Raji (cell line): ENCODE measurements at regions not wholly inside any gene's neighbourhood (a gene's known extent, or its start where the extent isn't known, plus 50 kb on each side); places are given as distances from the start of the nearest gene placed in this dataset.

ENCODE experiments used
- POLR2A ChIP-seq: IDR thresholded peaks from 2 replicates; pipeline ENCODE4 v1.6.1; 2011; ENCODE audit warnings: low read depth, low read length, control low read depth; ENCODE audit not compliant: insufficient read depth

- no peak for TF ChIP-seq POLR2A
Measured at GRCh38 chr4:3856604-3857204, 90.5 kb downstream of the ADRA2C start.

- no peak for TF ChIP-seq POLR2A
Measured at GRCh38 chr4:3857269-3857926, 91.2 kb downstream of the ADRA2C start.

GRCh38 chr4:3858046-3858730 is 92.0 kb downstream of the ADRA2C start:
- no peak for TF ChIP-seq POLR2A

DNA sequence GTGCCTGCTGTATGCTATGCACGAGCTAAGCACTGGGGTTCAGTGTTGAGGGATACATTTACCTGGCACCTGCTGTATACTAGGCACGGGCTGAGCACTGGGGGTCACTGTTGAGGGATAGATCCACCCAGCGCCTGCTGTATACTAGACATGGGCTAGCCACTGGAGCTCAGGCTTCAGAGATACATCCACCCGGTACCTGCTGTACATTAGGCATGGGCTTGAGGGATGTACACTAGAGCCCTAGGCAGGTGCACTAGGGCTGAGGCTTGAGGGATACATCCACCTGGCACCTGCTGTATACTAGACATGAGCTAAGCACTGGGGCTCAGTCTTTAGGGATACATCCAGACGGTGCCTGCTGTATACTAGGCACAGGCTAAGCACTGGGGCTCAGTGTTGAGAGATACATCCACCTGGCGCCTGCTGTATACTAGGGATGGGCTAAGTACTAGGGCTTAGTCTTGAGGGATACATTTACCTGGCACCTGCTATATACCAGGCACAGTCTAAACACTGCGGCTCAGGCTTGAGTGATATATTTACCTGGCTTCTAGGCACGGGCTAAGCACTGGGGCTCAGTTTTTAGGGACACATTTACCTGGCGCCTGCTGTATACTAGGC is 92.7 kb downstream of the ADRA2C start:
- no peak for TF ChIP-seq POLR2A

- TF ChIP-seq POLR2A: no peak
Measured at GRCh38 chr4:3859571-3859970, 93.4 kb downstream of the ADRA2C start.

- no peak for TF ChIP-seq POLR2A
Measured at GRCh38 chr4:3860061-3860912, 94.1 kb downstream of the ADRA2C start.

GRCh38 chr4:3860913-3861636 is 94.9 kb downstream of the ADRA2C start:
- TF ChIP-seq POLR2A: no peak

- no peak for TF ChIP-seq POLR2A
Measured at GRCh38 chr4:3861720-3862639, 95.8 kb downstream of the ADRA2C start.

DNA sequence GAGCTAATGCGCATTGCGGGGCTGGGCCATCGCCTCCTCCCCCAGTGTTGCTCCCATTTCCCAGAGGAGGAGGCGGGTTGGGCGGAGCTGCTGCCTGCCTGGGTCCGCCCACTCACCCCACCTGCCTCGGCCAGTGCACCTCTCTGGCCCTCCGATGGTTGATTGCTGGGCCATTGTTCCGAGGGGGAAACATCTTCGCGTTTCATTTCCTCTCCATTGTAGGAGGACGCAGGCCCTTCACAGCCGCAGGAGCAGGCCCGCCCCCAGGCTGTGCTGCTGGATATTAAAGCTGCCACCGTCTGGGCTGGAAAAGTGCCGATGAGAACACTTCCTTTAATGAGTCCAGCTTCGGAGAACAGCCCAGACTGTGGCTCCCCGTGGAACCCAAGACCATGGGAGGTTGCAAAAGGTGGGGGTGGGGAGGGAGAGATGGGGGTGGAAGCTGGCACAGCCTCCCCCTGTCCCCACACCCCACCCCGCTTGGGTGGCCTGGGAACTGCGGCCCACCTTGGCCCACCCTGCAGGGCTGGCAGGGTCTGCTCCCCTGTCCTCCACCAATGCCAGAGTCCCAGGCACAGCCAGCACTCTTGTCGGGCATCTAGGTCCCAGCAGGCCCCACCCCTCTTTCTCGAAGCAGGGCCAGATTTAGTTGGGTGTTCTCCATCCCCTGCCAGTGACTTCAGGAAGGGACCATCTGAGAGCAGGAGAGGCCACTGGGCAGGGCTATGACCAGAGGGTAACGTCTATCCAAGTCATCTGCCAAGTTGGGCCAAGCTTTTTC is 96.6 kb downstream of the ADRA2C start:
- TF ChIP-seq POLR2A: no peak

GRCh38 chr4:3863841-3864741 is 97.9 kb downstream of the ADRA2C start:
- TF ChIP-seq POLR2A: no peak

GRCh38 chr4:3864742-3865721 is 98.8 kb downstream of the ADRA2C start:
- TF ChIP-seq POLR2A: no peak
